Stimulated activated CD4-positive, alpha-beta T cell treated with anti-CD3 and anti-CD28 coated beads, Interleukin-4, amount 100 ng/mL, for 24 hours (primary cell): ENCODE measurements at regions not wholly inside any gene's neighbourhood (a gene's known extent, or its start where the extent isn't known, plus 50 kb on each side); places are given as distances from the start of the nearest gene placed in this dataset.

Experiments
- DNase-seq: peaks from one replicate; pipeline ENCODE4 v3.0.0-alpha.2; 2020

DNA sequence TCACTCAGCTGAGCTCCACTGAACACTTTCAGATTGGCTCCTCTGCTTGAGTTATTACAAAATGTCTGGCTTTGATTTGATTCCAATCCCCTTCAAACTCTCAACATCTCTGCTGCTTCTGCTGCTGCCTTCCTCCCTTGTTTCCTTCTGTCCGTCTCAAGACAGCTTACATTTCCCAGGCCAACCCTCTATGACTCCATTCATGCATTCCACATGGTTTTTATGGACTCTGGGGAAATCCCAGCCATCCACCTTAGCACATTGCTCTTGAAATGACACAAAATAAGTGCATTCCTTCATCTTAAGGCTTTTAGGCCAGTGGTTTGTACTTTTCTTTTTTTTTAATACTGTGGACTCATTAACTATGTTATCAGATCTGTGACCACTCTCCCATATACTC, 68.5 kb upstream of the TMEM164 start:
- no peak for DNase-seq

- no peak for DNase-seq
These were observed 68.0 kb upstream of the TMEM164 start for GRCh38 chrX:109934935-109935334.

DNA sequence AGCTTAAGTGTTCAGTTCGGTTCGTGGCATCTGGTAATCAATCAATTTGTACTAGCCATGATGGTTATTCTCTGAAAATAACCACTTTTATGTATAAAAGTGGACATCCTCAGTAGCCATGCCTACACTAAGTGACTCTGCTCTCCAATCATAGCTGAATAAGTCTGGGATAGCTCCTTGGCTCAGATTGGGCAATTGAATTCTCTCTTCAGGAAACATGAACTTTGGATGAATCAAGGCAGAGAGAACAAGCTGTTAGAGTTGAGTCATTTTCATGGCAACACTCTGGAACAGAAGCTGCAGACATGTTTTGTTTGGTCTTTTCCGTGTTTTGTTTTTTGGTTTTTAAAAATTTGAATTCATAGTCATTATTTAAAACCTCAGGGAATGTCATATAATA, 66.8 kb upstream of the TMEM164 start:
- no peak for DNase-seq

- DNase-seq, result no peak
These were observed 66.3 kb upstream of the TMEM164 start for GRCh38 chrX:109936598-109936997.

GRCh38 chrX:109939498-109939897, 63.4 kb upstream of the TMEM164 start:
- no peak for DNase-seq

DNA sequence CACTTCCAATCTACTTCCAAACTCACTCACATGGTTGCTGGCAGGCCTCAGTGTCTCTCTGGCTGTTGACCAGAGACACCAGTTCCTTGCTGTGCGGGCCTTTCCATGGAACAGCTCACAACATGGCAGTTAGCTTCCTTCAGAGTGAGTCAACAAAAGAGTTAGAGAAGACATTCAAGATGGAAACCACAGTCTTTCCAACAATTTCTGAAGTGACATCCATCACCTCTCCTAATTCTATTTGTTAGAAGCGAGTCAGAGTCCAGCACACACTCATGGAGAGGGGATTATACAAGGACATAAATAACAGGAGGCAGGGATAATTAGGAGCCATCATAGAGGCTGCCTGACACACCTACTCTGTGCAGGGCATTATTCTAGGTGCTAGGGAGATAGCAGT, 62.5 kb upstream of the TMEM164 start:
- DNase-seq, result no peak

DNA sequence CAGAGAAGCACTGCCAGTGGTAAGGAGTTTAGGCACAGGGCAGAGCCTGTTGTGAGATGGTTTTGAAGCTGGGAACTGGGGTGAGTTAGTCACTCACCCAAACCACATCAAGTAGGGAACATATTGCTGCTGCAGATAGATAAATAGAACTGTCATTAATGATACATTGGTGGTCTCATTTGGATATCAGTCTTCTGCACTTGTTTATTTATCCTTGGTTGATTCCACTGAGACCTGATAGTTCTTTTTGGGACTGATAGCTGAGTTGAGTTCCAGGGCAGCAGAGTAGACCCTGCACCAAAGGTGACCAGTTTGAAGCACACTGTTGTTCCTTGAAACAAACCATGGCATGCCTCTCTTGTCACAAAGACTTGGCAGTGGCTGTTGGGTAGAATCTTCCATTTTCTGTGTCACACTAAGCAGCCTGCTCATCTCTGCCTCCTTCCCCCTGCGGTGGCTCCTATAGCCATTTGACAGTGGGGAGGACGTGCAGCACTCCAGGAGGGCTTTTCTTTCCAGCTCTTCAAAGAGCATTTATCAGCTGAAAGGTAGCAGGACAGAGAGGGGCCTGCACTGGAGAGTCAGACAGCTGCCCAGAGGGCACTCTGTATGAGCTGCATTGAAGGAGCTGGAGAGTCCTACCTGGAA, 59.7 kb upstream of the TMEM164 start:
- no peak for DNase-seq

- no peak for DNase-seq
These were observed 59.2 kb upstream of the TMEM164 start for GRCh38 chrX:109943740-109944092.

DNA sequence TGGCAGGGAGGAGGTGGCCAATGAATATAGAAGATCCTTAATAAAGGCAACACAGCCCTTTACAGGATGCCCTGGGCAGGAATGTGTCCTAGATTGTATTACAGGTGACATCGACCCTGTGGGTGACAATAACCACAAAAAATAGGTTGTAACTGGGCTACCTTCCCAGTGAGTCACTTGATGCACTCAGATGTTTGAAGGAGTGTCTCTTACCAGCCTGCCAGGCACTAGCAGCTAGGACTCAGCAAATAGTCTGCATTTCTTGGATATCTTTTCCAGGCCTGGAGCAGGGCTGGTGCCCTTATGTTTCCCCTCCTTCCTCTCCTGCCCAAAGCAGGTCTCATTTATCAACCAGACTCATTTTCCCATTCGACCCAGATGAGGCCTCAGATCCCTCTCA, 50.9 kb upstream of the TMEM164 start:
- DNase-seq, result no peak

DNA sequence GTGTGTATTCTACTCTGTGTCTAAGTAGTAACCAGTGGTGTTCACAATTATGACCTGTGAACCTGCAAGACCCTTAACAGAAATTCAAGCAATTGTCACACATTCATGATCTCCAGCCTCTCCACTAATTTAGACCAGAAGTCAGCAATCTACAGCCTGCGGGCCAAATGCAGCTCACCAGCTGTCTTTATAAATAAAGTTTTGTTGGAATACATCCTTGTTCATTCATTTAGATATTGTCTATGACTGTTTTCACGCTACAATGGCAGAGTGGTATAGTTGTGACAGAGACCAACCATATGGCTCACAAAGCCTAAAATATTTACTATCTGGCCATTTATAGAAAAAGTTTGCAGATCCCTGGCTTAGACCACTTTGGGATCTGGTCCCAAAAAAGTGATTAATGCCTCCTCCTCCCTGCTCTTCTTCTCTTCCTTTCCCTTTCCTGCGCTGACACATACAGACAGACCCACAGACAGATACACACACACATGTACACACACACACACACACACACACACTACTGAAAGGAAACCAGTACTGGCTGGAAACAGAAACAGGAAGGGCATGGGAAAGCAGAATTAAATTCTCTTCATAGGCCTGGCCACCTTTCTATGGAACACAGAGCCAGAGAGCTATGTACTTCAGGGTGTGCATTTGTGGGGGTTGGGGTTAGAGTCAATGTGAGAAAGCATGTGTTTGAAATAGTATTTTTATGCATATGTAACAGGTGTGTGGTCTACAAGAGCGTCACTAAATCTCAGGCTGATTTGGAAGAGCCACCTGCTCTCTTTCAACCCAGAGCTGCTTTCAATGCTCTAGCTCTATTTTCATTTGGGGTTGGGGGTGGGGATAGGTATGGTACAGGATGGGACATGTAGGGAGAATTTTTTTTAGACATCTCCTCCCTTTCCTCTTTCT, 49.7 kb upstream of the TMEM164 start:
- no peak for DNase-seq
